ENCODE measurements at regions not wholly inside any gene's neighbourhood (a gene's known extent, or its start where the extent isn't known, plus 50 kb on each side); places are given as distances from the start of the nearest gene placed in this dataset.
"Not testable (repeated sequence)": the region's sequence is repeated elsewhere in the genome, so short reads cannot be mapped to it uniquely, and the experiment has no call there.

GRCh38 chr5:54885636-54886035 is 99.8 kb downstream of the ESM1 start:
- DNase-seq (ENCODE audit: low spot score) = no peak
- no peak for ATAC-seq

- ATAC-seq (no peak), DNase-seq (ENCODE audit: low spot score) (no peak)
Observed at GRCh38 chr5:54884195-54884536, 101.2 kb downstream of the ESM1 start.

GRCh38 chr5:54883374-54884194 is 101.8 kb downstream of the ESM1 start:
- DNase-seq (ENCODE audit: low spot score) (no peak), ATAC-seq (peak; percentile 69)

DNA sequence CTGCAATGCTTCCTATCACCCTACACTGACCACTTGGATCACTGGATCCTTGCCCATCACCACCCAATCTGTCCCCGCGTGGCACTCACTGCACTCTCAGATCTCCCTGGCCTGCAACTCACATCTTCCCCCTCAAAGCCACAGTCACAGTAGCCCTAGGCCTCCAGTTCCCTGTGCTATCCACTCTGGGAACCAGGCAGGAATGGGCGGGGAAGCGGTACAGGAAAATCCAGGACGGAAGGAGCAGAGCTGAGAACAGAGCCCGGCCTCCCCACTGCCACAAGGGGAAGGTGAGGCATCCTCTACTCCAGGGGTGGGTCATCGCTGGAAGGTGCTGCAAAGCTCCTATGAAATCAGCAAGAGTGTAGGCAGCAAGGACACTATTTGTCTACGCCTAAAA is 102.6 kb downstream of the ESM1 start:
- no peak for DNase-seq (ENCODE audit: low spot score)

DNA sequence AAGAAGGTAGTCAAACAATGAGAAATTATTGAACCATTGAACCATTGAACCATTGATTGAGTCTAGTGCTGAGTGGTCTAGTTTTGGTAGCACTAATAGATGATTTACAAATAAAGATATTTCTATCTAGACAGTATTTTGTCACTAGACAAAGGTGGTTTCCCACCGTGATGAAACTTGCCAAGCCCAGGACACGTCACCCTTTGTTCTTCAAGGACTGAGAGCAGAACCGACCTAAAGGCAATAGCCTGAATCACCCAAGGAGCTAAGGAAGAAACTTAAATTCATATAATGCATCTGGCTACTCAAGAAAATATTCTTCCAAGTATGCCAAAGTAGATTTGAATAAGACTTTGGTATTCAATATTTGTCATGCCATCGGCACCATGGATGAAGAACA is 103.3 kb downstream of the ESM1 start:
- no peak for ATAC-seq
- no peak for DNase-seq (ENCODE audit: low spot score)

More for the DNA sequence above, 102.6 kb downstream of the ESM1 start:
- peak; percentile 10 for ATAC-seq

- no peak for DNase-seq (ENCODE audit: low spot score)
- no peak for ATAC-seq
Observed at GRCh38 chr5:54881286-54882005, 103.9 kb downstream of the ESM1 start.

DNA sequence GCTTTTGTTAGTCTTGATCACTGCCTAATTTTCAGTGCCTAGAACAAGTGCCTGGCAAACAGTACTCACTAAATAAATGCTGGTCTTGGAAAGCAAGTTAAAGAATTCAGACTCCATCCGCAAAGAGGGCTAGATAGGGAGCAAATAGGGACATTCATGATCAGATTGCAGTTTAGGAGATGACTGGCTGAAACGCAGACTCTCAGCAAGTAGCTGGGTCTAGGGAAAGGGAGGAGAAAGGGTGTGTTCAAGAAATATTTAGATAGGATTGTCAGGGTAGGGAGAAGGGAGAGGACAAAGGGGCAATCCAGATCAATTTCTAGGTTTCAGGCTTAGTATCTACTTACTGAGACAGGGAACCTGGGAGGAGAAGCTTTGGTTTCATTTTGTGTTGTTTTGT is 108.4 kb downstream of the ESM1 start:
- DNase-seq (ENCODE audit: low spot score) (no peak), ATAC-seq (no peak)

GRCh38 chr5:54876556-54876955 is 108.8 kb downstream of the ESM1 start:
- DNase-seq (ENCODE audit: low spot score) (no peak), ATAC-seq (no peak)

DNA sequence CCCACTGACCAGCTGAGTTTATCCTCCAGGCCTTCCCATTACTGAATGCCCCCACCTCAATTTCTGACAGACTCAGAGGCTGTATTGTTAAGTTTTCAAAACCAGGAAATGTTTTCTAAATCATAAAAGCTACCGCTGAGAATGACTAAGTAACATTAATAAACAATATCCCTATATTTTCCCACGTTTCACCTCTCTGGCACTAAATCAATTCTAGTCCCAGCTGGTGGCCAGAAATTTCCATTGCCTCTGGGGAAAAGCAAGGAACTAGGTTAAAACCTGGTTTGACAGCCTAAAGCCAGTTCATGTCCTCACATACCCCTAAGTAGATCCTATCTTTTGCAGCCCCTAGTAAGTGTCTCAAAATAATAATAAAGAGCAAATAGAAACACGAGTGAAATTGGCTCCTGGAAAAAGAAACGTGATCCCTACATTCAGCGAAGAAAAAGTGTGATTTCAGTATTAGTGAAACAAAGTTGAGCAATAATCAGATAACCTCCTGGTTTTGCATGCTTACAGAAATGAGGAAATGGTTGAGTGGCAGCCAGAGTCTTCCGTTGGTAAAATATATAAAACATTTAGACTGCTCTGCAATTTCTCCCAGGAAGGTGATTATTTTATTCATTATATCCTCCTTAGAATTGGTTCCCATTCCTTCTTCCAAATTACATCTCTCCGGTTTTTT is 110.9 kb downstream of the ESM1 start:
- ATAC-seq = peak; percentile 73
- no peak for DNase-seq (ENCODE audit: low spot score)

DNA sequence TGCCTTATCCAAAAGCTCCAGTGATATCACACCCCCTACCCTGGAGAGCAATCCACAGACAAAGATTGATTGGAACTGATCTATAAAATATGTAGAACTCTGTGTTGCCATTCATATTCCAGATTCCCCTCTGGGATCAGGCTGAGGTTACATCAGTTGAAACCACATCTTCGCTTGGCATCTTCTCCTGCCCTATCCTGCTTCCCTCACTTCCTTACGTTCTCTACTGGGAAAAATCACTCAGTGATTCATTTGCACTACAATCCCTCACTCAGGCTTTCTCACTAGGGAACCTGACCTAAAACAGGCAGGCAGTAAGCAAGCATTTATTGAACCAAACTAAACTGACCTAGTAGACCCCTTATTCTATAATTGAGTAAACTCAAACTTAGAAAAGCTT is 111.7 kb downstream of the ESM1 start:
- no peak for DNase-seq (ENCODE audit: low spot score)
- ATAC-seq = no peak

- ATAC-seq (no peak), DNase-seq (ENCODE audit: low spot score) (no peak)
Observed at GRCh38 chr5:54872810-54873209, 112.6 kb downstream of the ESM1 start.

DNA sequence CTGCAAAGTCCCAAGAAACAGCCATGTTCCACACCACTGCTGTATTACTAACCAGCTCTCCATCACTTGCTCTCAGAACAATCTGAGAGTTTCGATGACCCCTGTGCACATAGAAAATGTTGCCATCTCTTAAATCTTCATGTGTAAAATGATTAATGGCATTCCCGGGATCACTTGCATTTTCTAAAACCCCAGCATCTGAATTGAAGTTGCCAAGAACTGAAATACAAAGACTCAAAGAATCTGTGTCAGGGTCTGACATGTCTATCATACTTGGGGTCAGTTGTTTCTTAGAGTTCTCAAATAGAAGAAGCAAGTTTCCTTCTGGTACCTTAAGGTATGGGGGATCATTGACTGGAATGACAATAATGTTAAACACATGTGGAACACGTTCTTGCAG is 115.1 kb downstream of the ESM1 start:
- DNase-seq (ENCODE audit: low spot score) = no peak
- ATAC-seq = no peak

- DNase-seq (ENCODE audit: low spot score) (no peak), ATAC-seq (no peak)
Observed at GRCh38 chr5:54869691-54870090, 115.7 kb downstream of the ESM1 start.

GRCh38 chr5:54868511-54869483 is 116.6 kb downstream of the ESM1 start:
- DNase-seq (ENCODE audit: low spot score) (no peak), ATAC-seq (no peak)

- peak; percentile 84 for ATAC-seq
- DNase-seq (ENCODE audit: low spot score) = no peak
Observed at GRCh38 chr5:54867310-54867944, 118.0 kb downstream of the ESM1 start.

- ATAC-seq; DNase-seq (ENCODE audit: low spot score): not testable (repeated sequence)
Observed at GRCh38 chr5:54864911-54865515, 120.4 kb downstream of the ESM1 start.

DNA sequence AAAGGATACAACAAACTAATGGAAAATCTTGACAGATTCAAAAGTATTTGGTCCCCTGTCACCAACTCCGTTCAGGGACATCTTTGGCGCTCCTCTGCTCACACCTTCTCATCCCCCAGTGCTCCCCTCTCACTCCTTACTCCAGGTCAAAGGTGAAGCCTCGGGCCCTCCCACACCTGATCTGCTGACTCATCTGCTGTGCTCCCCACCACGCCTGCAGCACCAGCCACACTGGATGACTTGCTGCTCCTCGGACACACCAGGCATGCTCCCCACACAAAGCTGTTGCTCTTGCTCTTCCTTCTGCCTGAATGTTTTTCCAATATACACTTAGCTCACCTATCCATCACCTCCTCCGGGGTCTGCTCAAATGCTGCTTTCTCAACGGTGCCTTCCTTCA is 123.4 kb downstream of the ESM1 start:
- ATAC-seq (no peak), DNase-seq (ENCODE audit: low spot score) (no peak)

GRCh38 chr5:54861212-54861894 is 124.0 kb downstream of the ESM1 start:
- ATAC-seq (no peak), DNase-seq (ENCODE audit: low spot score) (no peak)

DNA sequence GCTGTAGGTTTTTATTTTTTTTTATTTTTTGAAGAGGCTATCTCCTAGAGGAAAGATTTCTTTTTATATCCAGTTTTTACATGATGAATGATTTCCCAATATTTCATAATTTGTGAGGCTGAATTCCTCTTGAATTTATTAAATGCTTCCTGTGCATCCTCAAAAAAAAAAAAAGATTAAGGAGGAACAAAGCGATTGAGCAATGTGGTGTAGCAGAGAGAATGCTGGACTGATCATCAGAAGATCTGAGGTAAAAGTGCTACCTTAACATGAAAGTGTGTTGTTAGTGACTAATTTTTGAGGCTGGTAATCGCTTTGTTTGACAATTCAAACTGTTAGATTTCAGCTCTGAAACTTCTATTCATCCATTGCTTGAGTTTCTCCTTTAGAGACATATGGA is 125.1 kb downstream of the ESM1 start:
- ATAC-seq = no peak
- no peak for DNase-seq (ENCODE audit: low spot score)
